Mucosa of descending colon (tissue), 3 donors: ENCODE measurements at regions not wholly inside any gene's neighbourhood (a gene's known extent, or its start where the extent isn't known, plus 50 kb on each side); places are given as distances from the start of the nearest gene placed in this dataset.
"Not testable (repeated sequence)": the region's sequence is repeated elsewhere in the genome, so short reads cannot be mapped to it uniquely, and the experiment has no call there.

Experiments
- ATAC-seq: fragments of 200-7000 bp; cut with Tn5 transposase; one replicate; pipeline ENCODE4 v1.9.1; 2020; ENCODE audit warnings: mild to moderate bottlenecking, moderate library complexity
- DNase-seq, 3 donors: peaks; one replicate each; pipeline ENCODE4 v3.0.0-alpha.2; 2020
- H3K36me3 ChIP-seq: fragments of 200-600 bp; one replicate; pipeline ENCODE4 v1.8.0; 2021; ENCODE audit warnings: low read depth, mild to moderate bottlenecking
- H3K4me1 ChIP-seq: fragments of 200-600 bp; one replicate; pipeline ENCODE4 v1.8.0; 2021; ENCODE audit warnings: low read depth, mild to moderate bottlenecking
- H3K4me3 ChIP-seq: fragments of 200-600 bp; one replicate; pipeline ENCODE4 v1.8.0; 2021; ENCODE audit warnings: mild to moderate bottlenecking
- H3K9me3 ChIP-seq: fragments of 200-600 bp; one replicate; pipeline ENCODE4 v1.8.0; 2021; ENCODE audit warnings: mild to moderate bottlenecking
- CTCF ChIP-seq: fragments of 200-600 bp; IDR thresholded peaks from one replicate; pipeline ENCODE4 v1.8.0; 2022; ENCODE audit warnings: antibody characterized with exemption, mild to moderate bottlenecking
- intact Hi-C, 2 donors: fragments of 100-400 bp; cut with DNase I in 1 of 2; cut with micrococcal nuclease in 1 of 2; formaldehyde crosslinking; loops; one replicate each; pipeline versions ENCODE4 v1.11.0 to v1.11.1; 2022; cut with DNase I, micrococcal nuclease
- donor health status: DM: no; HTN: no; CAD: no; lungs with moderate emphysema.
- donor health status: DM: no; HTN: no; CAD: no.
- donor health status: DM: no; HTN: yes; CAD: no.

DNA sequence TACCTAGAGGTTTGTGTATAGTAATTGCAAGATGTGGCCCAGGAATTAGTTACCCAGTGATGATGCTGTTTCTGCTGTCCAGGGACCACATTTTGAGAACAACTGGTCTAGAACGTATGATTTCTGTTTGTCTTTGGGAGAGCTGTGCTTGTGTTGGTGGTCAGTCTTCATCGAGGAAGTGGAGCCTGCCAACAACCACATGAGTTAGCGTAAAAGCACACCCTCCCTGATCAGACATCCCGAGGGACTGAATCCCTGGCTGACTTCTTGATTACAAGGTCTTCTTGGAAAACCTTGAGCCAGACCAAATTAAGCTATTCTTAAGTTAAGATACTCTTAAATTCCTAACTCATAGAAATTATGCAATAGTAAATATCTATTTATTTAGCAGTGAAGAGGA lies 81.7 kb upstream of the ZPLD1 start:
- Histone ChIP-seq H3K36me3 (no peaks in the 10 kb centered on the region), H3K4me3 (no peak overlapping the region), H3K9me3 (no peaks in the 10 kb centered on the region), H3K4me1 (no peaks in the 10 kb centered on the region)
- ATAC-seq = no peak
- no peak for DNase-seq
- intact Hi-C loops = no loop called here
- no peak for TF ChIP-seq CTCF

GRCh38 chr3:102353805-102354204 lies 81.0 kb upstream of the ZPLD1 start:
- H3K9me3 ChIP-seq = no peaks in the 10 kb centered on the region
- DNase-seq (no peak), ATAC-seq (no peak)
- TF ChIP-seq CTCF = no peak
- intact Hi-C loops = no loop called here
- no peaks in the 10 kb centered on the region for H3K4me1 ChIP-seq
- H3K4me3 ChIP-seq = no peak overlapping the region
- no peaks in the 10 kb centered on the region for H3K36me3 ChIP-seq

DNA sequence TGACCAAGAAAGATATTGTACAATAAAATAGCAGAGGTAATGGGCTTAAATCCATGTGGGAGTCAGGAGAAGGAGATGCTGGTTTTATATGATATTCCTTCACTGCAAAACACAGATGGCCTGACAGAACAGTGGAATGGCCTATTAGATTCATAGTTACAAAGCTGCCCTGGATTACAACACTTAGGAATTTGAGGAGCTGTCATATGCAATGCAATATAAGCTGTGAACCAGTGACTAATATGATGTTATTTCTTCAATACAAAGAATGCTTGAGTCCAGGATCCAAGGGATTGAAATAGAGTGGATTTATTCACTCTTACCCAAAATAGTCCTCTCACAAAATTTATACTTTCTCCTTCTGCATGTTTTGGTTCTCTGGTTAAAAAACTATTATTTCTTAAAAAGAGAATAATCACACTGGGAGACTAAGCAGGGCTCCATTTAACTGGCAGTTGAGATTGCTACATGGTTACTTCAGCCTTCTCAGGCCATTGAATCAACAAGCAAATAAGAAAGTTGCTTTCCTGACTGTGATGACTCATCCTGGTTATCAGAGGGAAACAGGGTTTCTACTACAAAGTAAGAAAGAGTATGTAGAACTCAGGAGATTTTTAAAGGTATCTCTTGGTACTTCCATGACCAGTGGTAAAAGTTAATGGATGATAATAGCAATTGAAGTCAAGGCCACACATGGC lies 79.8 kb upstream of the ZPLD1 start:
- Histone ChIP-seq H3K9me3 (no peaks in the 10 kb centered on the region), H3K36me3 (no peaks in the 10 kb centered on the region), H3K4me3 (no peak overlapping the region), H3K4me1 (no peaks in the 10 kb centered on the region)
- DNase-seq (no peak), ATAC-seq (no peak)
- intact Hi-C loops = no loop called here
- TF ChIP-seq CTCF = no peak

DNA sequence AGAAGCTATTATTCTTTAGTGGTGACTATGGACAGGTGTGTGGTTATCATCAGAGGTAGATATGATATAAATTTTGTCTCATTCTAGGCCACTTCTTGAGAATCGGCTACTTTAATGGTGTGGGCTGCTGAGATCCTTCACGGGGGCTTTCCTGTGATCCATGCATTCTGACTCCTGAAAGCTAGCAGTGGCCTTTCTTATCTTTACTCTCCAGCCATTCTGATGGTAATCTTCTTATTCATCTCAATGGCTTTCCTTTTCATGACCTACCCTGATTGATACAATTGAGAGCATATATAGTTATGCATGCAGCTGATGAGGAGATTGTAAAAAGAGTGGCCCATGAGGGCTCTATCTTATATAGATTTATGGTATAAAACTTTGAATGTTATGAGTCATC lies 78.3 kb upstream of the ZPLD1 start:
- Histone ChIP-seq H3K9me3 (no peaks in the 10 kb centered on the region), H3K36me3 (no peaks in the 10 kb centered on the region), H3K4me3 (no peak overlapping the region), H3K4me1 (no peaks in the 10 kb centered on the region)
- DNase-seq = no peak
- TF ChIP-seq CTCF = no peak
- intact Hi-C loops = no loop called here
- ATAC-seq = no peak

GRCh38 chr3:102357313-102357712 lies 77.5 kb upstream of the ZPLD1 start:
- DNase-seq, ATAC-seq, H3K4me1 ChIP-seq, H3K4me3 ChIP-seq, intact Hi-C loops, H3K36me3 ChIP-seq, H3K9me3 ChIP-seq: not testable (repeated sequence)

DNA sequence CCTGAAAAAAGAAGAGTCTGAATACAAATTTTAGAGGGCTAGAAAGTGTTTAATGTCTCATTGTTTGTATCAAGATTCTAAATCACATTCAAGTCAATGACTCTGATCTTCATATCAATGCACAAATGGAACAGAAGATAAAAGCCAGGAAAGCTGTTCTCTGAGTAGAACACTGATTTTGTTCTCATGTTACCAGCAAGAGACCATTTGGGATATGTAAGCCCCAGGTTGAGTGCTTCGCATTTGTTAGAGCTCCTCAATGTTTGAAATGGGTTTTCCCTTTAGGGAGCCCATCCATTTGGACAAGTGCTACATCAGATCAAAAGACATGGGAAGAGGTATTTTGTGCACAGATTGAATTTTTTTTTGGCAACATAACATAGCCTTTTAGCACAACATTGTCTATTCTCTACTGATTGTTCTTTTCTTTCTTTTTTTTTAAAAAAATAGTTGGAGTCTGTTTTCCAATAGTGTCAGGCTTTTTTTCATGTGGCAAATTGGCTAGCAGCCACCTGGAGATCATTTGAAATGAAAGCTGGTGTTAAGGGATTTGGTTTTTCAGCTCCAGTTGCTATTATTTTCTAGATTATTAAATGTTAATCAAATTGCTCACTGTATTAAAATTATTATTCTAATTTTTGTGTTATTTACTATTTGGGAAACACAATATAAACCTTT lies 74.5 kb upstream of the ZPLD1 start:
- H3K36me3 ChIP-seq = no peaks in the 10 kb centered on the region
- H3K4me3 ChIP-seq = no peak overlapping the region
- DNase-seq (no peak), ATAC-seq (no peak)
- intact Hi-C loops = no loop called here
- no peaks in the 10 kb centered on the region for H3K9me3 ChIP-seq
- TF ChIP-seq CTCF = no peak
- H3K4me1 ChIP-seq = no peaks in the 10 kb centered on the region
